ENCODE measurements at regions not wholly inside any gene's neighbourhood (a gene's known extent, or its start where the extent isn't known, plus 50 kb on each side); places are given as distances from the start of the nearest gene placed in this dataset.
A peak's percentile ranks its signal among the peaks of the same experiment; 100 is the strongest.
"Not testable (repeated sequence)": the region's sequence is repeated elsewhere in the genome, so short reads cannot be mapped to it uniquely, and the experiment has no call there.

DNA sequence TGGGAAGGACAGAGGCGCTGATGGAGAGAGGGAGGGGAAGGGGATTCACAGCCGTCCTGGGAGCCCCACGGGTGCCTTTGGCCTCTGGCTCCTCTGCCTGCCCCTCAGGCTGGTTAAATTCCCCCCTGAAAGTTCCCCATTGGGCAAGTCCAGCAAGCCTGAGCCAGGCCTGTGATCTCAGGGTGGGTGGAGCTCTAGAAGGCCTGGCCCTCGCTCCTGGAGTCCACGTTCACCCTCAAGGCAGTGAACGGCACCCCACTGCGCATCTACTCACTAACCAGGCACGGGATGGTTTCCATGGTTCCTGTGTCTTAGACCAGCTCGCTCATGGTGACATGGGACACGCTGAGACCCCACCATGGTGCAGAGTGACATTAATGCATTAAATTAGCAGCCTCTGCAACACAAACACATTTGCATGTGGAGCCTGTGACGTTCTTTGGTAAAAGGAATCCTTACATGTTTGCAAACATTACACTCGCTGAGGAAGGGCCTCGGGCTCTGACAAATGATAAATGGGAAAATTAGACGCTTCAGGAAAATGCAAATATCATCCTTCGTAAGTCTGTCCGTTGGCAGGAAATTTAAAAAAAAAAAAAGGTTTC, 452.7 kb downstream of the PREX1 start:
- intact Hi-C loops (cut with DNase I, micrococcal nuclease), result no loop called here
- Histone ChIP-seq H3K36me3 (ENCODE audit: low read depth) (no peaks in the 10 kb centered on the region), H3K4me1 (ENCODE audit: low read depth) (no peaks in the 10 kb centered on the region), H3K9me3 (no peaks in the 10 kb centered on the region), H3K4me3 (no peak overlapping the region)
- ATAC-seq, result no peak
- TF ChIP-seq, protein P1, sequence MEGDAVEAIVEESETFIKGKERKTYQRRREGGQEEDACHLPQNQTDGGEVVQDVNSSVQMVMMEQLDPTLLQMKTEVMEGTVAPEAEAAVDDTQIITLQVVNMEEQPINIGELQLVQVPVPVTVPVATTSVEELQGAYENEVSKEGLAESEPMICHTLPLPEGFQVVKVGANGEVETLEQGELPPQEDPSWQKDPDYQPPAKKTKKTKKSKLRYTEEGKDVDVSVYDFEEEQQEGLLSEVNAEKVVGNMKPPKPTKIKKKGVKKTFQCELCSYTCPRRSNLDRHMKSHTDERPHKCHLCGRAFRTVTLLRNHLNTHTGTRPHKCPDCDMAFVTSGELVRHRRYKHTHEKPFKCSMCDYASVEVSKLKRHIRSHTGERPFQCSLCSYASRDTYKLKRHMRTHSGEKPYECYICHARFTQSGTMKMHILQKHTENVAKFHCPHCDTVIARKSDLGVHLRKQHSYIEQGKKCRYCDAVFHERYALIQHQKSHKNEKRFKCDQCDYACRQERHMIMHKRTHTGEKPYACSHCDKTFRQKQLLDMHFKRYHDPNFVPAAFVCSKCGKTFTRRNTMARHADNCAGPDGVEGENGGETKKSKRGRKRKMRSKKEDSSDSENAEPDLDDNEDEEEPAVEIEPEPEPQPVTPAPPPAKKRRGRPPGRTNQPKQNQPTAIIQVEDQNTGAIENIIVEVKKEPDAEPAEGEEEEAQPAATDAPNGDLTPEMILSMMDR (IDR thresholded peaks at IDR 0.05), result no peak
- no peak for DNase-seq

DNA sequence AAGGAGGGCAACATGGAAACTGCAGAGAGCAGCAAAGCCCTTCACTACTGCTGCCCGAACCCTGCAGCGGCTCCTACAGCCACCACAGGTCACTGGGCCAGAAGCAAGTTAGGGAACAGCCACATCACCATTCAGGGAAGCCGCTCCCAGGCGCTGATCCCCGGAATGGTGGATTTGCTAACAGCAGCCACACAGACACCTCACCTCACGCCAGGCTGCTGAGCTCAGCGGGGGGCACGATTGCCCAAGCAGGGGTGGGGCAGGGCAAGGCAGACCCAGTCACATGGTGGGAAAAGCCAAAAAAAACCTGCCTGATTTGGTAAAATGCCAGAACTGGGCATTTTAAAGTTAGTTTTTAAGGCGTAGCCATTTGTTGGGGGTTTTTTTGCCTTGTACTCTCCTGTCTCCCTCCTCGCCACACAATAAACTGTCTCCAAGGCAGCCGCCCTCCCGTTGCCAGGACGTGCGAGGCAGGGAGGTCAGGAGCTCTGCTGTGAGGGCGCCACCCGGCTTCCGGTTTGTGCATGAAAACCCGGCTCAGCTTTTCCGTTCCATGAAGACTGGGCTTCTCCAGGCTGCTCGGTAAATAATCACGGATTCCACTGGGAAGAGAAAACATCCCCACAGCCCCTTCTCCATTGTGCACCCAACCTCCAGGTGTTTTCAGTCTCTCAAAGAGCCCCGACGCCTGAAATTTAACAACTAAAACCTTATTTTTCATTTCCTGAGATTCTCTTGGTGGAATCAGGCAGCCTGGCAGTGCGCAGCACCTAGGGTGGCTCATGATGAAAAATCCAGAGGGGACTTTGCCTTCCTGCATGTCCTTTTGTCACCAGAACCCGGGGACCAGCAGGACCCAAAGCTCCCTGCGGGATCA, 453.5 kb downstream of the PREX1 start:
- H3K36me3 ChIP-seq (ENCODE audit: low read depth); intact Hi-C loops (cut with DNase I, micrococcal nuclease); H3K4me1 ChIP-seq (ENCODE audit: low read depth); H3K9me3 ChIP-seq; H3K4me3 ChIP-seq: not testable (repeated sequence)
- peak in 2 of 3 donors; percentile 24 to 49 for DNase-seq
- ATAC-seq, result peak; percentile 65

- ATAC-seq, result no peak
- TF ChIP-seq, protein P1 (IDR thresholded peaks at IDR 0.05), result no peak
These were observed 454.3 kb downstream of the PREX1 start for GRCh38 chr20:48373555-48373934.

DNA sequence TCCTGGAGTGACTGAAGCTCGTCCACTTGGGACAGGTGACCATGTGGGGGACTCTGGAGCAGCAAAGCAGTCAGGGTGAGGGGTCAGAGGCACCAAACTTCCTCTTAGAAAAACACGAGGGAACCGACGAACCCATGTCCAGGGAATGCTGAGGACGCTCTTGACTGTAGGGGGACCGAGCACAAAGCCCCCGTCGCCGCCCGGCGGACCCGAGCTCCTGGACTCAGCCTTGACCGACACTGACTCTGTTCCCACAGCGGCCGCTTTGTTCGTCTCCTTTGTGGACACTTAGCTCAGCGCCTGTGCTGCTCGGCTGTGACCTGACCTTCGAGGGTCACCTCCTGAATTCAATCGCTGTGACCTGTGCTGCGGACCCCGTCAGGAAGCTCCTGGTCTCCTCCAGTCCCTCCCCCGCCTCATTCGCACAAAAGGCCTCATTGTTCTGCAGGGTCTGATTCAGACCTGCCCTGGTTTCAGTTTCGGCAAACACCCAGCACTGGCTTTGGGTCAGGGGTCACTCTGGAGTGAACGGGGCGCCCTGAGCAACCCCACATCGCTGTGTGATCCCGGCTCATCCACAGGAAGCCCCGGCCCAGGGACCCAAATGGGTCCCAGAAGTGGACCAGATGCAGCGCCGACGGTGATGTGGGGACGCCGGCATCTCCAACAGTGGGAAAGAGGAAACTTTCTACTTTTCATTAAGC, 454.8 kb downstream of the PREX1 start:
- intact Hi-C loops (cut with DNase I, micrococcal nuclease); H3K4me1 ChIP-seq (ENCODE audit: low read depth); ATAC-seq; H3K36me3 ChIP-seq (ENCODE audit: low read depth); H3K9me3 ChIP-seq; H3K4me3 ChIP-seq; DNase-seq: not testable (repeated sequence)

More at GRCh38 chr20:48373555-48373934, 454.3 kb downstream of the PREX1 start:
- Histone ChIP-seq H3K4me3 (no peak overlapping the region), H3K4me1 (ENCODE audit: low read depth) (no peaks in the 10 kb centered on the region), H3K36me3 (ENCODE audit: low read depth) (no peaks in the 10 kb centered on the region), H3K9me3 (no peaks in the 10 kb centered on the region)
- no peak for DNase-seq
- intact Hi-C loops (cut with DNase I, micrococcal nuclease), result no loop called here

- no peak for ATAC-seq
- intact Hi-C loops (cut with DNase I, micrococcal nuclease), result no loop called here
- H3K4me3 ChIP-seq, result no peak overlapping the region
These were observed 456.6 kb downstream of the PREX1 start for GRCh38 chr20:48371211-48371610.

GRCh38 chr20:48368580-48369021, 459.2 kb downstream of the PREX1 start:
- DNase-seq; intact Hi-C loops (cut with DNase I, micrococcal nuclease); H3K4me3 ChIP-seq; H3K4me1 ChIP-seq (ENCODE audit: low read depth); ATAC-seq; H3K36me3 ChIP-seq (ENCODE audit: low read depth); H3K9me3 ChIP-seq: not testable (repeated sequence)

More at GRCh38 chr20:48371211-48371610, 456.6 kb downstream of the PREX1 start:
- TF ChIP-seq, protein P1 (IDR thresholded peaks at IDR 0.05), result no peak
- no peaks in the 10 kb centered on the region for H3K9me3 ChIP-seq
- DNase-seq, result no peak
- H3K4me1 ChIP-seq (ENCODE audit: low read depth), result no peaks in the 10 kb centered on the region
- H3K36me3 ChIP-seq (ENCODE audit: low read depth), result no peaks in the 10 kb centered on the region

DNA sequence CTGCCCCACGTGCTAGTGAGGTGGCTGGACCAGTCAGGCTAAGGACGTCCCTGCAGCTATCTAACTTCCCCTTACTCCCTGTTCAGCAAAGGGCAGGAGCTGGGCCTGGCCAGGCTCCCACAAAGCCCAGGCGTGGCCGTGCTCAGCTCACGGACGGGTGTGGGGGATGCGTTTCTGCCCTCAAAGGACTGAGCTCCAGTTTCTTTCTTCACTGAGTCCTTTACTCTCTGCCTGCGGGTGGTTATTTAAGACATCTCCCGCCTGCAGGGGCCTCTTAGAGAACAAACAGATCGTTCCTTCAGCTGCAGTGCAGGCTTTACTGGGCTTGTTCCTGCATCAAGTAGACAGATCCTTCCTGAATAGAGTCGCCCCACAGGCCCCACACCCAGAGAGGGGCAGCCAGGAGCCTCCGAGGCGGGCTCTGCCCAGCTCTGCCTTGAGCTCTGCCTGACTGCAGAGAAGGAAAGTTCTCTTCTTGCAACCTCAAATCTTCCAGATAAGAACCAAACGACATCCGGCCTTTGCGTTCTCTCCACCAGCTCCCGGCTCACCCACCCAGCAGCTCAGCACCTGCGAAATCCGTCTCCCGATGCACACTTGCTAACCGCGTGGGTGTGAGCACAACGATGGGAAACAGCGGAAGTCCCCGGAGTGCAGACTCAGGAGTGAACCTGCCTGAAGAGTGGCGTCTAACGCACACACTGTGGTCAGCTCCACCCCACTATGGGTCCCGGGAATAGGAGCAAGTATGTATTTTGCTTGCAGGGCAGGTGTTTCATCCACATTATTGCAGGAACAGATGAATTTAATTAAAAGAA, 460.0 kb downstream of the PREX1 start:
- H3K36me3 ChIP-seq (ENCODE audit: low read depth); intact Hi-C loops (cut with DNase I, micrococcal nuclease); H3K4me3 ChIP-seq; H3K4me1 ChIP-seq (ENCODE audit: low read depth); H3K9me3 ChIP-seq; DNase-seq; ATAC-seq: not testable (repeated sequence)
